ACC112 (cell line): ENCODE measurements at regions not wholly inside any gene's neighbourhood (a gene's known extent, or its start where the extent isn't known, plus 50 kb on each side); places are given as distances from the start of the nearest gene placed in this dataset.

Experiments
- H2AFZ ChIP-seq: fragments of 200-600 bp; sonication (generic); one replicate; pipeline ENCODE4 v1.6.0; 2017; ENCODE audit warnings: antibody characterized with exemption, low read length; ENCODE audit not compliant: unreplicated experiment
- H3K27ac ChIP-seq: fragments of 200-600 bp; sonication (generic); 2 replicates; pipeline ENCODE4 v1.5.1; 2014; ENCODE audit warnings: low read depth, mild to moderate bottlenecking, antibody characterized with exemption, low read length, moderate library complexity
- H3K27me3 ChIP-seq: fragments of 200-600 bp; sonication (generic); 2 replicates; pipeline ENCODE4 v1.6.1; 2014; ENCODE audit warnings: mild to moderate bottlenecking, antibody characterized with exemption, low read length, moderate library complexity, mixed read lengths; ENCODE audit not compliant: insufficient read depth
- H3K36me3 ChIP-seq: fragments of 200-600 bp; sonication (generic); 2 replicates; pipeline ENCODE4 v1.6.1; 2016; ENCODE audit warnings: mild to moderate bottlenecking, antibody characterized with exemption, low read length, moderate library complexity, mixed read lengths; ENCODE audit not compliant: insufficient read depth
- H3K4me1 ChIP-seq: fragments of 200-600 bp; sonication (generic); one replicate; pipeline ENCODE4 v1.6.1; 2016; ENCODE audit warnings: low read length, mixed read lengths; ENCODE audit not compliant: insufficient read depth, unreplicated experiment, control insufficient read depth
- H3K4me3 ChIP-seq: fragments of 200-600 bp; sonication (generic); 2 replicates; pipeline ENCODE4 v1.5.1; 2014; ENCODE audit warnings: mild to moderate bottlenecking, low read depth, low read length
- H3K79me2 ChIP-seq: fragments of 200-600 bp; sonication (generic); one replicate; pipeline ENCODE4 v1.6.0; 2016; ENCODE audit warnings: low read length; ENCODE audit not compliant: control insufficient read depth, unreplicated experiment, insufficient read depth

DNA sequence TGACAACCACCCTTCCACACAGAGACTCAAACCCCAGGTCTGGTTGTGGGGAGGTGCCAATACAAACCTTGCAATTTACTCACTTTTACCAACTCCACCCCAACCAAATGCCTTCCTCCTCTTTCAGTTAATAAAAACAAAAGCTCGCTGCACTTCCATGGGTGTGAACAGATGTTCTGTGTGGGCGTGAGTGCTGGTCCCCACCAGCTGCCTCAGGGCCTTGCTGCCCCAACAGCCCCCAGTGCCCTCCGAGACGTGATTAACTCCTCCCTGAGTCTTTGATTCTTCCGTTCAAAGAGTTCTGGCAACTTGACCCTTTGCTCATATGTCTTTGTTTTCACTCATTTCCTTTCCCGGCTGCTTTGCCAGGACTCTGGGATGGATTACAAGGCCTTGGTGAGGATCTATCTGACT, 258.9 kb upstream of the CXCR4 start:
- no peaks in the 10 kb centered on the region for H3K4me1 ChIP-seq
- no peaks in the 10 kb centered on the region; the same call in 1 of the 2 replicates for H3K27me3 ChIP-seq
- no peaks in the 10 kb centered on the region for H3K36me3 ChIP-seq
- no peak overlapping the region for H3K27ac ChIP-seq
- H2AFZ ChIP-seq: no peak overlapping the region
- no peak overlapping the region for H3K4me3 ChIP-seq
- H3K79me2 ChIP-seq: no peaks in the 10 kb centered on the region

DNA sequence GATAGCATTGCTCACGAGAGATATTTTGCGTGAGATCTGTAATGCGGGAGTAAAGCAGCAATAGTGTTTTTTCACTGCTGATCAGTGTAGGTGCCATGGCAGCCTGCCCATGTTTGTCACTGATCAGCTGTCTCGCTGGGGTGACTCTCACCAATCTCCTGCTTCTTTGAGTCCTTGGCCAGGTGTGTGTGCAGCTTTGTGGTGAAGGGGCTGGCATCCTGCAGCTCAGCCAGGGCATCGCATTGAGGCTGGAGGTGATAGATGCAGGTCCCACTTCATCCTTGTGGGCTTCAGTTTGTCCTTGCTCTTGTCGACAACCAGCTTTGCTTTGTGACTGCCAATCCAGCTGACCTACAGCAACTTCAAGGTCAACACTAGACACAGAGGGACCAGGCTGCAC, 258.3 kb upstream of the CXCR4 start:
- no peaks in the 10 kb centered on the region for H3K79me2 ChIP-seq
- no peak overlapping the region for H3K27ac ChIP-seq
- no peak overlapping the region for H2AFZ ChIP-seq
- no peaks in the 10 kb centered on the region for H3K36me3 ChIP-seq
- no peaks in the 10 kb centered on the region; the same call in 1 of the 2 replicates for H3K27me3 ChIP-seq
- H3K4me1 ChIP-seq: no peaks in the 10 kb centered on the region
- H3K4me3 ChIP-seq: no peak overlapping the region

DNA sequence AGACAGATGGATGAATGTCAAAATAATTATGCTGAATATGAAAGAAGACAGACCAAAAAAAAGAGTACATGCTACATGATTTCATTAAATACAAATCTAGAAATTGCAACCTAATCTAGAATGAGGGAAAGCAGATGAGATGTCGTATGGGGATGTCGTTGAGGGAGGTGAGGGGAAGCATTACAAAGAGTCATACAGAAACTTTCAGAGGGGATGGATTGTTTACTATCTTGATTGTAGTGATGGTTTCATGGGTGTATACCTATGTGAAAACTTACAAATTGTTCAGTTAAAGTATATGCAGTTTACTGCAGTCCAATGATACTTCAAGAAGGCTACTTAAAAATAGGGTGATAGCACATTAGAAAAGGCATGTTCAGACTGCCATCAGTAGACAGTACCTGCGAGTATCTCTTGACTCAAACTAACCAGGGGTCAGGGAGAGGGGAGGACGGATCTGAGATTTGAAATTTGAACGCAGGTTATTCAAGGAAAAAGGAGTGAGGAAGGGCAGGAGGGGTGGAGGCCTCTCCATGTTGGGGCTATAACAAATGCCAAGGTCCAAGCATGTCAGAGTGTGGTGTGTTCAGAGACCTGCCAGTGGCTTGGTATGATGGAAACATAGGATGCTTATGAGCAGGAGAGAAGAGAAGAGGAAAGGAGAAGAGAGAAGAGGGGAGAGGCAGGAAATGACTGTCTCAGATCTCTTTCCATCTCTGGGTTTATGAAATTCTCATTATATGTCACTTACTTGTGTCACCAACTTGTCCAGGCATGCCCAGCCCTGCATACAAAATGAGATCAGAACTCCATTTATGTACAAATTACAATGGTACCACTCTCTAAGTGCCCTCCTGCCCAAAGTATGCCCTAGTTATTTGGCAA, 257.3 kb upstream of the CXCR4 start:
- Histone ChIP-seq H3K36me3 (no peaks in the 10 kb centered on the region), H2AFZ (no peak overlapping the region), H3K27me3 (no peaks in the 10 kb centered on the region; the same call in 1 of the 2 replicates), H3K4me1 (no peaks in the 10 kb centered on the region), H3K27ac (no peak overlapping the region), H3K79me2 (no peaks in the 10 kb centered on the region), H3K4me3 (no peak overlapping the region)

DNA sequence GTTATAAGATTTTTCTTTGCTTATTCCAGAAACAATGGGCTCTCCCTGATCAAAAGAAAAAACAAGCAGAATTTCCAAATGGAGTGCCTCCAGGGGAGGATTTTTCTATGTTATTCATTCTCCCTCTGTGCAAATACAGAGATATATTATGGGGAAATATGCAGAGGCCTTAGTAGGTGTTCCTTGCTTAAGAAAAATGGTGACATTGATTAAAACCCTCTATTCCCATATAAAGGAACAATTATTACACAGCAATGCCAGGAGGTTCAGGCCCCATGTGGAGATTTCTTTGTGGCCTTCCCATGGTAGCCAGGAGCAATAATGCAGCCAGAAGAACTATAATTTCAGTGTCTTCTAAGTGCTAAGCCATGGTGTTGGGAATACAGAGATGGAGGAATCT, 255.9 kb upstream of the CXCR4 start:
- Histone ChIP-seq H3K4me1 (no peaks in the 10 kb centered on the region), H3K79me2 (no peaks in the 10 kb centered on the region), H3K27ac (no peak overlapping the region), H3K27me3 (no peaks in the 10 kb centered on the region; the same call in 1 of the 2 replicates), H3K36me3 (no peaks in the 10 kb centered on the region), H2AFZ (no peak overlapping the region), H3K4me3 (no peak overlapping the region)

DNA sequence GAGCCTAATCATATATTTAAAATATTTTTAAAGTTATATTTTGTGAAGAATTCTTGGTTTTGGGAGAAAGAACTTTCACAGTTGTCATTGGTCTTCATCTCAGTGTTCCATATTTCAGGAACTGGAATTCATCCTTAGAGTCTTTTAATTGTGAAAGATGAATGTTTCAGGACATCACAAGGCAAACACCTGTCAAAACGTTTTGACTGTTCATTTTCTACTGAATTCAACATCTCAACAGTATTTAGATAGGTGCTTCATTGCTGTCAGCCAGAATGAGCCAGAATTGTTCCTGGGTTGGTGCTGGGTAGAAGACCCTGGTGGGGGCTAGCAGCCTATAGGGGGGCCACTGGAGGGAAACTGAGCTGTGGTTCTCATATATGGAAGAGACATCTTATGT, 255.1 kb upstream of the CXCR4 start:
- no peak overlapping the region for H3K4me3 ChIP-seq
- H3K79me2 ChIP-seq: no peaks in the 10 kb centered on the region
- H3K27ac ChIP-seq: no peak overlapping the region
- no peaks in the 10 kb centered on the region for H3K36me3 ChIP-seq
- no peaks in the 10 kb centered on the region for H3K4me1 ChIP-seq
- no peaks in the 10 kb centered on the region; the same call in 1 of the 2 replicates for H3K27me3 ChIP-seq
- no peak overlapping the region for H2AFZ ChIP-seq

DNA sequence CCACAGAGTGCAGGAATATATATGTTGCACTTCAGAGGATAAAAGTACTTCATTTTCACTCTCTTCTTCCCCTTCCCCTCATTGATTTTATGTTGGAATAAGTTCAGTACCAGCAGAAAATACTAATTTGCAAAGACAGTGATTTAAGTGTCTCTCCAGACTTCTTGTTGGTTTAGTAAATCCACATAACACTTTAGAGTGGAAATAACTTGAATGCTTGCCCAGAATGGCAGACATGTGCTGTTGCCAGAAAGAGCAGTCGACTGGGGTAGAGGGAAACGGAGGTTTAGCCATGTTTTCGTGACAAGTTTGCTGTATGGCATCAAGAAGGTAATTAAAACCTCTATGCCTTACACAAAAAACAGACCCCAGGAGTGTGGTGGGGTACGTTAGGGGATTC, 246.0 kb upstream of the CXCR4 start:
- Histone ChIP-seq H3K36me3 (no peaks in the 10 kb centered on the region), H2AFZ (no peak overlapping the region), H3K27ac (no peak overlapping the region), H3K4me1 (no peaks in the 10 kb centered on the region), H3K27me3 (peaks cover 9% of the 10 kb centered on the region; the same call in 1 of the 2 replicates), H3K4me3 (no peak overlapping the region), H3K79me2 (no peaks in the 10 kb centered on the region)

DNA sequence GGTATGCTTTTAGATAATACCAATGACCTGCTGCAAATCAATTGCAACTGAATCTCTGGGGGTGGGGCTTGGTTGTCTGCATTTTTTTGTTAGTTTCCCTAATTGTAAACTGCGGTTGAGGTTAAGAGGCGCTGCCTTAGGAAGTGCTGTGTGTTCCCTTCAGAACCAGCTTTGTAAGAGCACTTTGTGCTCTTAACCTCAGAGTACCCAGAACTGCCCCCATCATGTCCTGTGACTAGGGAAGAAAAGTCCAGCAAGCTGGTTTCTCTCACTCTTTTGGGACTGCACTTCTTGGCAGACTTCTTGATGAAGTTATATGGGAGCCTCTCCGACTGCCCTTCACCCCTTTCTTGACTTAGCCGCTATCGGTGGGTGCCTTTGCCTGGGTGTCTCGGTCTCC, 245.5 kb upstream of the CXCR4 start:
- Histone ChIP-seq H3K4me1 (no peaks in the 10 kb centered on the region), H3K27ac (no peak overlapping the region), H3K4me3 (no peak overlapping the region), H3K79me2 (no peaks in the 10 kb centered on the region), H2AFZ (no peak overlapping the region), H3K36me3 (no peaks in the 10 kb centered on the region), H3K27me3 (peaks cover 9% of the 10 kb centered on the region; the same call in 1 of the 2 replicates)

DNA sequence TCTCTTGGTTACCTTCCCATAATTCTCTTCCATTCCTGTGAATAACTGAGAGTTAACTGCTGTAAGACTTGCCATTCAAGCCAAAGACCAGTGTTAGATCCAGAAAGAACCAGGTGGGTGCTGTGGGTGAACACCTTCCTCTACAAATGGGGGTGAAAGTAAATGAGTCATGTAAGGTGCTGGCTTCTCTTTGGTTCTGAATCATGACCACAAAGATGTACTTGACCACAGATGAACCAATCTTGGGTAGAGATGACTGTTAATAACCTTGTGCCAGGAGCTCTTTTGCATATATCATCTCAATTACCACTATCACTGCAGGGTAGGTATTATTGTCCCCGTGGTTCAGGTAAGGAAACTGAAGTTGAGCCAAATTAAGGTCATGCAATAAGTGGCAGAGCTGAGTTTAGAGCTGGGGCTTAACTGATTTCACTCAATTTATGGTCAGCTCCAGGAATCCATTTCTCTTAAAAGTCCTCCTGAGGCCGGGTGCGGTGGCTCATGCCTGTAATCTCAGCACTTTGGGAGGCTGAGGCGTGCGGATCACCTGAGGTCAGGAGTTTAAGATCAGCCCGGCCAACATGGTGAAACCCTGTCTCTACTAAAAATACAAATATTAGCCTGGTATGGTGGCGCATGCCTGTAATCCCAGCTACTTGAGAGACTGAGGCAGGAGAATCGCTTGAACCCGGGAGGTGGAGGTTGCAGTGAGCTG, 244.9 kb upstream of the CXCR4 start:
- Histone ChIP-seq H3K27me3 (peaks cover 9% of the 10 kb centered on the region; the same call in 1 of the 2 replicates), H3K36me3 (no peaks in the 10 kb centered on the region), H3K4me3 (no peak overlapping the region), H3K79me2 (no peaks in the 10 kb centered on the region), H3K27ac (no peak overlapping the region), H2AFZ (no peak overlapping the region), H3K4me1 (no peaks in the 10 kb centered on the region)

DNA sequence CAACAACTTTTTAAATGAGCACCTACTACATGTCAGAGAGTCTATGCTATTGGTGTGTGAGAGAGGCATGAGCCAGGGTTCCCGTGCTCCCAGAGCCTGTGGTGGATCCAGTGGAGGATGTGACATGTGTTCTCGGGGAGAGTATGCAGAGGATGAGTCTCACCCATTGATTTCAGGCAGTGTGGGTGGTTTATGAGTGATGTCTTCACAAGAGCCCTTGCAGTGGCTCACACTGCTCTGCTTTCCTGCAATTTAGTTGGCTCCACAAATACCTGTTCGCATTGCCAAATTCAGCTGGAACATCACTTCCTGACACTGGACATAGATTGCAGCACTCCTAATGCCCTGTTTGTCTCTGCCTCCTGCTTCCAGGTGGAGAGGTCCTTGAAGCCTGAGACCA, 243.6 kb upstream of the CXCR4 start:
- Histone ChIP-seq H3K4me3 (no peak overlapping the region), H3K36me3 (no peaks in the 10 kb centered on the region), H3K4me1 (no peaks in the 10 kb centered on the region), H3K27me3 (peaks cover 9% of the 10 kb centered on the region; the same call in 1 of the 2 replicates), H3K79me2 (no peaks in the 10 kb centered on the region), H2AFZ (no peak overlapping the region), H3K27ac (no peak overlapping the region)

DNA sequence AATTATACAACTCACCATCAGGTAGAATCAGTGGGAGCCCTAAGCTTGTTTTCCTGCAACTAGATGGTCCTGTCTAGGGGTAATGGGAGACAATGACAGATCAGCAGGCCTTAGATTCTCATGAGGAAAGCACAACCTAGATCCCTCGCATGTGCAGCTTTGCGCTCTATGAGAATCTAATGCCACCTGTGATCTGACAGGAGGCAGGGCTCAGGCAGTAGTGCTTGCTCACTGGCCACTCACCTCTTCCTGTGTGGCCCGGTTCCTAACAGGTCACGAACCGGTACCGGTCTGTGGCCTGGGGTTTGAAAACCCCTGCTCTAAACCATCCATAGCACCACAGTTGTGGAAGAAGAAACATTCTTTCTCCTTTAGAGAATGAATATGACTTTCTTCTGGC, 242.8 kb upstream of the CXCR4 start:
- H3K27me3 ChIP-seq: peaks cover 9% of the 10 kb centered on the region; the same call in 1 of the 2 replicates
- H3K79me2 ChIP-seq: no peaks in the 10 kb centered on the region
- H3K36me3 ChIP-seq: no peaks in the 10 kb centered on the region
- no peak overlapping the region for H3K4me3 ChIP-seq
- no peaks in the 10 kb centered on the region for H3K4me1 ChIP-seq
- H2AFZ ChIP-seq: no peak overlapping the region
- H3K27ac ChIP-seq: no peak overlapping the region
